ENCODE measurements at regions not wholly inside any gene's neighbourhood (a gene's known extent, or its start where the extent isn't known, plus 50 kb on each side); places are given as distances from the start of the nearest gene placed in this dataset.

GRCh38 chr2:117396161-117396560 is 418.3 kb upstream of the DDX18 start:
- DNase-seq, result no peak

- DNase-seq, result no peak
Observed at GRCh38 chr2:117401582-117401981, 412.9 kb upstream of the DDX18 start.

GRCh38 chr2:117406443-117406842 is 408.0 kb upstream of the DDX18 start:
- DNase-seq, result no peak

GRCh38 chr2:117407746-117408145 is 406.7 kb upstream of the DDX18 start:
- no peak for DNase-seq

DNA sequence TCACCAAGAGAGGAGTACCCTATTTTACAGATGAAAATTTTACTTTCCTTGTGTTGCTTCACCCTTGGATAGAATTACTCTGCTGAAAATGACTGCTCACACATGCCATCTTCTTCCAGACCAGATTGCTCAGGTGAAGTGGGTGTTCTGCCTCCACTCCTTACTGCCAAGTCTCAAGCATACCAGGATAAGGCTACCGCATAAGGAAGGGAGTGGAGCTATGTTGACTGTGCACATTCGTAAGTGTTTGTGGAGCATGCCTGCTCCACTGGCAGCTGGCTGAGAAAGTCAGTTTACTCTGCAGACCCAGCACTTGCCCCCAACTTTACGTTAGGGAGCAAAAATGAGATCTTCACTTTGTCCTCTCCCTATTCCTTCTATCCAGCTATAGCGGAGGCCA is 405.0 kb upstream of the DDX18 start:
- no peak for DNase-seq

GRCh38 chr2:117411983-117412382 is 402.5 kb upstream of the DDX18 start:
- no peak for DNase-seq

- DNase-seq, result no peak
Observed at GRCh38 chr2:117432746-117433145, 381.7 kb upstream of the DDX18 start.

- no peak for DNase-seq
Observed at GRCh38 chr2:117436697-117437096, 377.8 kb upstream of the DDX18 start.

DNA sequence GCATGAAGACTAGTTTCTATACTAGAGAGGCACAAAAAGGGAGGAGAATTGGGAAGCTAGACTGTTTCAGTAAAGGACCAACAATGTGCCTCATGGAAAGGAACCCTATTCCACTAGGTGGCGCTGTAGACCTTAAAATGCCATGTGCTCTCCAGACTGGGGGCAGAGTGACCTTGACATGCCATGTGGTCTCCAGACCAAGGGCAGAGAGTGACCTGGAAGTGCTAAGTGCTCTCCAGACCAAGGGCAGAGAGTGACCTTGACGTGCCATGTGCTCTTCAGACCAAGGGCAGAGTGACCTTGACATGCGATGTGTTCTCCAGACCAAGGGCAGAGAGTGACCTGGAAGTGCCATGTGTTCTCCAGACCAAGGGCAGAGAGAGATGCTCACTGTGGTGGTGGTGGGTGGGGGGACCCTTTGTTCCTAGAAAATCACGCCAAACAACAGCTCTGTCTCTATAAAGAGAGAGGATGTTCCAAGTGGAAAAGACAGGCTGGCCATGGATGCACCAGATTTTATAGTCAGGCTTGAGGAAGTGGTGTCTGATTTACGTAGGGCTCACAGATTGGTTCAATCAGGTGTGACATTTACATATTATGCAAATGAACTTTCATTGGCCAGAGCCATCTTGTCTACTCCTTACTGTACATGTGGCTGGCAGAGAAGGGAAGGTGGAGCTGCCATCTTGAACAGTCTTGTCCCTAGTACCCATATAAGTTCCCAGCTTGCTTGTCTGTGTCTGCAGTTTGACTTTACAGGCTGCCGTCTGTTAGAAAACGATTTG is 344.0 kb upstream of the DDX18 start:
- DNase-seq, result peak; percentile 4

DNA sequence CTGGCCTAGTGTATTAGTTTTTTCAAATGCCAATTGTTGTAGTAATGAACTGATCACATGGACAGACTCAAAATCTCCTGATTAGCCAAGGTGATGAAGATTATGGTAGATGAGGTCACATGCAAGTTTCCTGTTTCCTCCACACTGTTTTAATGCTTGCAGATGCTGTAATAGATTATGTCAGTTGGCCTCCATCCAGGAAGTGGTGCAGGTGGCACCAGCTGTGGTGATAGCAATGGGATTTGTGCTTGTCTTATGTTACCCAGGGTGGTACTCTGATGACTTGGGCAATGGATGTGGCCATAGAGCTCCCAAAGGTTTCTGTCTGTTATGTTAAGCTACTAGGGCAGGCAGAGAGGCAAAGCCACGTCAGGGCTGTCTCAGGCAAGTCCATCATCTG is 332.9 kb upstream of the DDX18 start:
- DNase-seq, result no peak

- no peak for DNase-seq
Observed at GRCh38 chr2:117485588-117485987, 328.9 kb upstream of the DDX18 start.

- no peak for DNase-seq
Observed at GRCh38 chr2:117486081-117486480, 328.4 kb upstream of the DDX18 start.

DNA sequence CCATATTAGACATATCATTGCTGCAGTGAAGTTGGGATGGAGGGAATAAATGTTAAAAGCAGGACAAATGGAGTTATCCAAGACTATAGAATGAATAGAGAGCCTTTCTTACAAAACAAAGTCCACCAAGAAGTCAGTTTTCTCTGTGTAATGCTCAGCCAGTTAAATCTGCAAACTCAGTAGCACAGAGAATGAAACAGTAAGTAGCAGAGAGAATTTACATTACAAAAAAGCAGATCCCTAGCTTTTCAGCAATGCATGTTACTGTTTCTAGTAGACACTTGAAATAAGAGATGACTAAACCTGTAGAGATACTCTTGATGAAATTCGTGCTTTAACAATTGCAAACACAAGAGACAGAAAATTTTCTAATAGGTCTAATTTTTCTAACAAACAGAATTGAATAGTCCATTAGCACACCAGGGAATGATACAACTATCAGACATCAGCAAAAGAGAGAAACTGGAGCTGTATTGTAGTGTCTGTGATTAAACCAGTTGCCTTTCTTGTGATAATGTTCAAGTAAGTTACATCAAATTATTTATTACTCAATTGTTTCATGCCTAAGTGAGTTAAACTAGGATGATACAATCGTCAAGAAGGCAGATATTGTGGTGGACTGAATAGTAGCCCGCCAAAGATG is 322.2 kb upstream of the DDX18 start:
- DNase-seq, result no peak

DNA sequence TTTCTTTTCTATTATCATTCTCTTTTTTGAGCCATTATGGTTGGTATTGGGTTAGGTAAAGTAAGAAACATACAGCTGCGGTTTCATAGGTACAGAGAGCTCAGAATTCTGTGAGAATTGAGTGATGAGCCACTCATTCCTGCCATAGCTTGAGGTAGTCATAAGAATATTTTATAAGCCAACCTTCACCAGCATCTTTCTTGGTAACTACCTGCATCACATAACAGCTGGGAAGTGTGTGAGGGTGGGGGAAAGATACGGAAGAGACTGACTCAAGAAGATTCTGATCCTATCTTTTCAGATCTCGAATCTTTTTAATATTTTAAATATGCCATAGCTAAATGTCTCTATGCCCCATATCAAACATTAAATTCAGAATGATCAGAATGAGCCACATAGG is 313.8 kb upstream of the DDX18 start:
- DNase-seq, result no peak

- DNase-seq, result no peak
Observed at GRCh38 chr2:117502121-117502520, 312.4 kb upstream of the DDX18 start.

GRCh38 chr2:117512307-117512706 is 302.2 kb upstream of the DDX18 start:
- DNase-seq, result peak; percentile 18

DNA sequence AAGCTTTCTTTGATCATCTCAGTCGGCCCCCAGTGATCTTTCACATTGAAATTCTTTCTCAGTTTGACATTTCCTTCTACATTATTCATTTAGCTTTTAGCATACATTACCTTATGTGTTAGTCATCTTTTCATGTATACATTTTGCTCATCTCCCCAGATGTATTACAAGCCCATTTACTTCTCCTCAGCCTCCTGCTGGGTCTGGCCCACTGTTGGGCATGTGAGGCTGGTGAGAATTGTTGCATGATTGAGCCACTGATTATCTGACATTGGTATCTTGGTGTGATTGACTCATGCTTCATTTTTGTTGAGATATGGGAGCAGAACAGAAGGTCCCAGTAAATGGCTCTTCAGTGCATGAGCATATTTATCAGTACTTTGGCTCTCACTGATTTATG is 300.1 kb upstream of the DDX18 start:
- DNase-seq, result no peak

GRCh38 chr2:117519238-117519637 is 295.3 kb upstream of the DDX18 start:
- DNase-seq, result no peak

- DNase-seq, result no peak
Observed at GRCh38 chr2:117519721-117520120, 294.8 kb upstream of the DDX18 start.

DNA sequence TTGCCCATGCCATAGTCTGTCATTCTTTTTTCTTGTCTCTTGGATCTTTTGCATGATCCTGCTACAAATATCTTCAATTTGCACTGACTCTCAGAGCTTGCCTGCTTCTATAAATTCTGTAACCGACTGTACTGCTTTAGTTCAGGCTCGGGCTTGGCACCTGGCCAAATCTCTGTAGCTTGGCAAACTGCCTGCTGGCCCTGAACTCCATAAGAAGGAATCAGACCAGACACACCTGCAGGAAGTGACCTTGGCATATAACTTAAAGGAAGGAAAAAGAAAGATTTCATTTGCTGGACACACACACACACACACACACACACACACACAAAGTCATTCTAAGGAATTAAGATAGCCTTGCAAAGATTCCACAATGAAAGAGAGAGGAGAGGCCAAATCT is 291.2 kb upstream of the DDX18 start:
- no peak for DNase-seq

DNA sequence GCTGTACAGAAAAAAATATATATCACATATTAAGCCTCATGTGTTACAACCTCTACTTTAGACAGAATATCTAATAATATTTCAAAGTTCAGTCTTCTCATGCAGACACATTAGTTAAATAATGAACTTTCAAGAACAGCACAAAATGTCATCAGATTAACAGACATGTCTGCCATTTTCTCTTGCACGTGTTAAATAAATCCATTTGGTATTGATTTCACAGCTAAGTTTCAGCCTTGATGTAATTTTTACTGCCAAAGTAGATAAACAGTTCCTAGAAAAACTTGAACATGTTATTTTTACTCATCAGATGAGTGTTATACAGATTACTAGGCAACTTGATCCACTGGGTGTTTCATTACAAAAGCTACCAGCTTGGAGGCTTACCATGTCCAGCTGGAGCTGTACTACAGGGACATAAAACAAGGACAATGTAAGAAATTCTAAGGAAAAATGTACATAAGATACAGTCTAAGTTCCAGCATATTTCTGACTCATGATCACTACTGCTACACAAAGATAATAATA is 290.7 kb upstream of the DDX18 start:
- DNase-seq, result no peak

DNA sequence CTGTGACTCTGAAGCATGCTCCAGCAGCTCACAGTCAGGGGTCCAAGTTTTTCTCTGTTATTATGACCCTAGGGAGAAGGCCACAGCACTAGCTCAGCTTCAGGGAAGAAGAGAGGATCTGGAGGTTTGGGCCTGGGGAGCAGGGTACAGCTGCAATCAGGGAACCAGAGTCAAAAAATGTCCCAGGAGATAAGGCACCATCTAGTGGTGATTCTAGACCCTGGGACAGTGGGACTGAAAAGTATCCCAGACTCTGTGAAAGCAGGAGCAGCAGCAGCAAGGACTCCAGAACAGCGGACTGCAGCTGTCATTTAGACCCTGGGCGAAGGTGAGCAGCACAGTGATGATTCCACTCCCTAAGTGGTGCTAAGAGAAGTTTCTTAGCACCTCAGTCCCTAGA is 278.4 kb upstream of the DDX18 start:
- DNase-seq, result peak; percentile 30

- no peak for DNase-seq
Observed at GRCh38 chr2:117537032-117537431, 277.5 kb upstream of the DDX18 start.

DNA sequence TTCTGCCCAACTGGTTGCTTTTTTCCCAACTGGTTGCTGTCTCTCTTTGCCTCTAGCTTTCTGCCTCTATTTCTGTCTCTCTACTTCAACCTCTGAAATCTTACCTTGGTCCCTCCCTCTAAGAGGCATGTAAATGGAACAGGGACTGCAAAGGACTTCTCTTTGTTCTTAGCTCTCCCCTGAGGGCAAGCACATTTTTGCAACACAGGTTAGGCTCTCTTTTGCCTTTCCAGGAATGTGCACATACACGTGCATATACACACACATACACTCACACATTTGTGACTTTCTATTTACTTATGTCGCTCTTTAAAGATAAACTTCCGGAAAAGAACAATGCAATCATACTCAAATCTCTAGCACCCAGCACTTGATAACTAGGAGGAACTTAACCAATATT is 262.6 kb upstream of the DDX18 start:
- DNase-seq, result no peak

DNA sequence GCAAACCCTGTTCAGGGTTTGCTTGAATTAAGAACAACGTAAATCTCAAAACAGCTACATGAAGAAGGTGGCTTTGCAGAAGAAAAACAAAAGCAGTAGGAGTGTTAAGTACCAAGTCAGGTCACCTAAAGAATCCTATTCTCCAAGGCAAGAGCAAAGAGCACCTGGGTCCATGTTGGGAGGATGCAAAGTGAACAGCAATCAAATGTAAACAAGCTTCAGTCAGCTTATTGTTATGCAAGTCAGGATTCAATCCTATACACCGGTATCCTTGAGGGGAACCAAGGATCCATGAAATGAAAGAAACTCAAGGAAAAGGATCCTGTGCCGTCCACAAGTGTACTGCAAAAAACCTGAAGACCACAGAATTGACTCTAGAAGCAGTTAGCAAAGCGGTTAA is 261.0 kb upstream of the DDX18 start:
- DNase-seq, result no peak

Measured in retina (tissue), 1 donor.